GM18907 (cell line): ENCODE measurements at regions not wholly inside any gene's neighbourhood (a gene's known extent, or its start where the extent isn't known, plus 50 kb on each side); places are given as distances from the start of the nearest gene placed in this dataset.
"Not testable (repeated sequence)": the region's sequence is repeated elsewhere in the genome, so short reads cannot be mapped to it uniquely, and the experiment has no call there.

Source experiments
- ATAC-seq: cut with Tn5 transposase; IDR thresholded peaks from one replicate; pipeline ENCODE4 v1.9.1; 2021; ENCODE audit warnings: mild to moderate bottlenecking, moderate library complexity; ENCODE audit not compliant: unreplicated experiment

- ATAC-seq, result no peak
These were observed 106.7 kb upstream of the AHI1 start for GRCh38 chr6:135604035-135604860.

GRCh38 chr6:135605278-135605790, 107.8 kb upstream of the AHI1 start:
- ATAC-seq, result no peak

GRCh38 chr6:135606392-135606791, 108.9 kb upstream of the AHI1 start:
- ATAC-seq, result no peak

GRCh38 chr6:135608031-135608430, 110.5 kb upstream of the AHI1 start:
- ATAC-seq, result no peak

GRCh38 chr6:135610192-135610591, 112.7 kb upstream of the AHI1 start:
- not testable (repeated sequence) for ATAC-seq

GRCh38 chr6:135616655-135617054, 119.1 kb upstream of the AHI1 start:
- no peak for ATAC-seq

GRCh38 chr6:135617222-135617621, 119.7 kb upstream of the AHI1 start:
- no peak for ATAC-seq

GRCh38 chr6:135622081-135622480, 124.5 kb upstream of the AHI1 start:
- no peak for ATAC-seq

GRCh38 chr6:135623979-135624378, 126.4 kb upstream of the AHI1 start:
- ATAC-seq, result no peak

GRCh38 chr6:135624402-135625295, 127.1 kb upstream of the AHI1 start:
- ATAC-seq, result no peak

- not testable (repeated sequence) for ATAC-seq
These were observed 128.5 kb upstream of the AHI1 start for GRCh38 chr6:135626001-135626400.

- peak; percentile 89 for ATAC-seq
These were observed 129.7 kb upstream of the AHI1 start for GRCh38 chr6:135627092-135627715.

GRCh38 chr6:135630789-135631376, 133.3 kb upstream of the AHI1 start:
- ATAC-seq, result no peak

- ATAC-seq, result no peak
These were observed 134.3 kb upstream of the AHI1 start for GRCh38 chr6:135631821-135632220.

GRCh38 chr6:135633573-135633972, 136.0 kb upstream of the AHI1 start:
- no peak for ATAC-seq

GRCh38 chr6:135637701-135638100, 140.2 kb upstream of the AHI1 start:
- no peak for ATAC-seq

- ATAC-seq, result no peak
These were observed 140.6 kb upstream of the AHI1 start for GRCh38 chr6:135638108-135638507.

GRCh38 chr6:135640048-135640447, 142.5 kb upstream of the AHI1 start:
- no peak for ATAC-seq

- no peak for ATAC-seq
These were observed 143.0 kb upstream of the AHI1 start for GRCh38 chr6:135640449-135641111.

- no peak for ATAC-seq
These were observed 145.4 kb upstream of the AHI1 start for GRCh38 chr6:135642912-135643311.
